GM12878 (cell line): ENCODE measurements at regions not wholly inside any gene's neighbourhood (a gene's known extent, or its start where the extent isn't known, plus 50 kb on each side); places are given as distances from the start of the nearest gene placed in this dataset.

Source experiments
- ATAC-seq: fragments of 200-7000 bp; cut with Tn5 transposase; 3 replicates; pipeline ENCODE4 v1.9.1; 2020; ENCODE audit warnings: mild to moderate bottlenecking, moderate library complexity
- BruUV-seq: library from RNA; stranded (reverse); fragments of 400-500 nt; replicated peaks from 2 replicates; lab custom pipeline; 2021; lab: Mats Ljungman, UMichigan
- CTCF ChIA-PET: fragments of 300-600 bp; sonication (Branson Sonifier 250); formaldehyde crosslinking; extraction: SDS; loops from one replicate; lab custom pipeline; 2021; ENCODE audit warnings: inconsistent platforms; lab: Yijun Ruan, JAX
- POLR2A ChIA-PET: fragments of 350-600 bp; formaldehyde crosslinking; extraction: SDS; loops from one replicate; lab custom pipeline; 2021; ENCODE audit warnings: inconsistent platforms; lab: Charles Lee
- RAD21 ChIA-PET: fragments of 300-600 bp; sonication (Branson Sonifier 250); formaldehyde crosslinking; loops from one replicate; lab custom pipeline; 2023; ENCODE audit warnings: antibody characterized with exemption; ENCODE audit not compliant: unreplicated experiment; lab: Charles Lee
- SMC1A ChIA-PET: fragments of 300-600 bp; sonication (Branson Sonifier 250); formaldehyde crosslinking; loops from one replicate; lab custom pipeline; 2023; ENCODE audit not compliant: unreplicated experiment, uncharacterized antibody; lab: Charles Lee
- DNase-seq: peaks from one replicate; pipeline ENCODE4 v3.0.0-alpha.2; 2011; ENCODE audit warnings: low read depth, low spot score
- FAIRE-seq: peaks from 3 replicates; lab custom pipeline; 2011; peaks lifted over from hg19 to GRCh38; lab: Jason Lieb, UNC
- H2AFZ ChIP-seq: 2 replicates; pipeline ENCODE4 v1.6.0; 2011; ENCODE audit warnings: low read depth, low read length, control low read depth; ENCODE audit not compliant: control insufficient read depth
- H3K27ac ChIP-seq: 2 replicates; pipeline ENCODE4 v1.5.1; 2011; ENCODE audit warnings: control low read depth; ENCODE audit not compliant: control insufficient read depth, insufficient read depth
- H3K27me3 ChIP-seq, 2 experiments: replicated peaks in 1 of 2; 2 replicates each; pipeline versions ENCODE4 v1.6.0 to v1.6.1; 2011; ENCODE audit warnings: low read length in 1 of 2; ENCODE audit not compliant: control insufficient read depth in 2 of 2, insufficient read depth in 2 of 2
- H3K36me3 ChIP-seq, 2 experiments: 2 replicates each; pipeline ENCODE4 v1.5.1; 2011; ENCODE audit warnings: low read length in 1 of 2; ENCODE audit not compliant: control insufficient read depth in 2 of 2, insufficient read depth in 2 of 2
- H3K4me1 ChIP-seq: 2 replicates; pipeline ENCODE4 v1.6.1; 2011; ENCODE audit warnings: mild to moderate bottlenecking, low read length, moderate library complexity, mixed read lengths; ENCODE audit not compliant: control insufficient read depth, insufficient read depth
- H3K4me2 ChIP-seq: 2 replicates; pipeline ENCODE4 v1.6.0; 2011; ENCODE audit warnings: control low read depth; ENCODE audit not compliant: control insufficient read depth, insufficient read depth
- H3K4me3 ChIP-seq: fragments of 200-600 bp; sonication (generic); 2 replicates; pipeline ENCODE4 v1.5.1; 2016
- H3K79me2 ChIP-seq: 2 replicates; pipeline ENCODE4 v1.6.0; 2011; ENCODE audit warnings: low read length; ENCODE audit not compliant: control insufficient read depth, insufficient read depth
- H3K9ac ChIP-seq: 2 replicates; pipeline ENCODE4 v1.8.0; 2011; ENCODE audit warnings: low read length, control low read depth, mixed read lengths; ENCODE audit not compliant: control insufficient read depth, insufficient read depth
- H3K9me3 ChIP-seq: replicated peaks from 3 replicates; pipeline ENCODE4 v1.5.1; 2011; ENCODE audit warnings: mild to moderate bottlenecking, low read length; ENCODE audit not compliant: control insufficient read depth, insufficient read depth
- H4K20me1 ChIP-seq: 2 replicates; pipeline ENCODE4 v1.6.0; 2011; ENCODE audit not compliant: control insufficient read depth, insufficient read depth
- ASH2L ChIP-seq: fragments of 300-600, 200-600 bp; sonication (generic); IDR thresholded peaks from 2 replicates; pipeline ENCODE4 v1.6.1; 2017; ENCODE audit warnings: low read depth, mild to moderate bottlenecking, borderline replicate concordance
- CEBPB ChIP-seq, 2 experiments: fragments of 150-350 bp in 1 of 2; IDR thresholded peaks; 2 replicates each; pipeline ENCODE4 v1.6.1; 2012 to 2014; ENCODE audit warnings: low read depth in 2 of 2, low read length in 2 of 2, borderline replicate concordance in 1 of 2, inconsistent platforms in 1 of 2
- DPF2 ChIP-seq: fragments of 450-650 bp; IDR thresholded peaks from 2 replicates; pipeline ENCODE4 v1.6.1; 2017; ENCODE audit warnings: mild to moderate bottlenecking
- HDAC6 ChIP-seq: fragments of 200-600 bp; sonication (generic); IDR thresholded peaks from one replicate; pipeline ENCODE4 v1.8.0; 2017; ENCODE audit warnings: antibody characterized with exemption; ENCODE audit not compliant: unreplicated experiment
- JUNB ChIP-seq: IDR thresholded peaks from 2 replicates; pipeline ENCODE4 v1.6.1; 2016; ENCODE audit warnings: antibody characterized with exemption, mild to moderate bottlenecking
- MTA3 ChIP-seq: IDR thresholded peaks from 2 replicates; pipeline ENCODE4 v1.6.1; 2012; ENCODE audit warnings: low read length, inconsistent platforms, borderline replicate concordance
- RB1 ChIP-seq: fragments of 450-650 bp; formaldehyde crosslinking; IDR thresholded peaks from 2 replicates; pipeline ENCODE4 v1.6.1; 2017; ENCODE audit warnings: mild to moderate bottlenecking, borderline replicate concordance
- SPI1 ChIP-seq: IDR thresholded peaks from 2 replicates; pipeline ENCODE4 v1.6.1; 2011; ENCODE audit warnings: low read depth, mild to moderate bottlenecking, low read length, moderate library complexity, borderline replicate concordance; ENCODE audit not compliant: insufficient read depth
- SRF ChIP-seq, 2 experiments: IDR thresholded peaks; 2 replicates each; pipeline ENCODE4 v1.6.1; 2011; ENCODE audit warnings: low read depth in 2 of 2, low read length in 2 of 2, mild to moderate bottlenecking in 1 of 2, moderate library complexity in 1 of 2
- TCF3 ChIP-seq: IDR thresholded peaks from 2 replicates; pipeline ENCODE4 v1.6.1; 2012; ENCODE audit warnings: low read depth, mild to moderate bottlenecking, low read length, borderline replicate concordance; ENCODE audit not compliant: insufficient read depth
- WGBS: methylation state at CpG from one replicate; pipeline ENCODE4 v1.1.6; 2016; ENCODE audit warnings: low lambda C conversion rate; ENCODE audit not compliant: insufficient replicate concordance, insufficient coverage; ENCODE audit errors: missing lambda C conversion rate; 5-methylcytosine and 5-hydroxymethylcytosine counted together
- in situ Hi-C: fragments of 300-500 bp; cut with MboI; formaldehyde crosslinking; loops from 9 replicates; pipeline ENCODE4 v1.14.3; 2018; ENCODE audit warnings: mixed read lengths
- intact Hi-C: fragments of 100-400 bp; cut with micrococcal nuclease; formaldehyde crosslinking; loops from one replicate; pipeline ENCODE4 v1.14.2; 2022; ENCODE audit not compliant: unreplicated experiment
- TF ChIP-seq, protein P1 (sequence below): fragments of 150-350 bp; IDR thresholded peaks from 2 replicates; pipeline ENCODE4 v1.6.1; 2016; ENCODE audit warnings: low read depth, low read length
- TF ChIP-seq, protein P2 (sequence below): fragments of 450-650 bp; IDR thresholded peaks from 2 replicates; pipeline ENCODE4 v1.6.1; 2016; ENCODE audit warnings: mild to moderate bottlenecking, moderate library complexity, borderline replicate concordance

DNA sequence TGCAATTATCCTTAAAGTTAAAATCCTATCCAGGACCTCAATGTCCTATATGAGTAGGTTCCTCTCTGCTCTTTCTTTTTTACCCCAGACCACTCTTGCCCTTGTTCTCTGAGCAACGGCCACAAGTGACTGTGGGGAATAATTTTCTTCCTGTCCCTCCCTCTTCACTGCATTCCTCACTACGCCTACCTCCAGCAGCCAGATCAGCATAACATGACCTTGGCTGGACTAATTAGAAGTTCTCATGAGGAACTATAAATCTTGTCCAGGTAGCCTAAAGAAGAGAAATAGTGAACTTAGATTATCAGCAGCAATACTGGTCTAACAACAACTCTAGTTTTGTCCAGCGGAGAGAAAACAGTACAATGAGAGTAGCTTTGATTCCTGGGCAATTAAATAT, 643.8 kb upstream of the KLHL29 start:
- SMC1A ChIA-PET = no interaction called here
- Histone ChIP-seq H3K4me3 (no peak overlapping the region), H3K9ac (no peak overlapping the region), H2AFZ (no peak overlapping the region), H3K36me3 (no peaks in the 10 kb centered on the region), H3K27me3 (no peaks in the 10 kb centered on the region), H3K79me2 (no peaks in the 10 kb centered on the region), H3K4me2 (no peak overlapping the region), H3K4me1 (no peaks in the 10 kb centered on the region), H3K27ac (no peak overlapping the region), H3K9me3 (no peaks in the 10 kb centered on the region), H4K20me1 (no peaks in the 10 kb centered on the region)
- TF ChIP-seq, protein P1, sequence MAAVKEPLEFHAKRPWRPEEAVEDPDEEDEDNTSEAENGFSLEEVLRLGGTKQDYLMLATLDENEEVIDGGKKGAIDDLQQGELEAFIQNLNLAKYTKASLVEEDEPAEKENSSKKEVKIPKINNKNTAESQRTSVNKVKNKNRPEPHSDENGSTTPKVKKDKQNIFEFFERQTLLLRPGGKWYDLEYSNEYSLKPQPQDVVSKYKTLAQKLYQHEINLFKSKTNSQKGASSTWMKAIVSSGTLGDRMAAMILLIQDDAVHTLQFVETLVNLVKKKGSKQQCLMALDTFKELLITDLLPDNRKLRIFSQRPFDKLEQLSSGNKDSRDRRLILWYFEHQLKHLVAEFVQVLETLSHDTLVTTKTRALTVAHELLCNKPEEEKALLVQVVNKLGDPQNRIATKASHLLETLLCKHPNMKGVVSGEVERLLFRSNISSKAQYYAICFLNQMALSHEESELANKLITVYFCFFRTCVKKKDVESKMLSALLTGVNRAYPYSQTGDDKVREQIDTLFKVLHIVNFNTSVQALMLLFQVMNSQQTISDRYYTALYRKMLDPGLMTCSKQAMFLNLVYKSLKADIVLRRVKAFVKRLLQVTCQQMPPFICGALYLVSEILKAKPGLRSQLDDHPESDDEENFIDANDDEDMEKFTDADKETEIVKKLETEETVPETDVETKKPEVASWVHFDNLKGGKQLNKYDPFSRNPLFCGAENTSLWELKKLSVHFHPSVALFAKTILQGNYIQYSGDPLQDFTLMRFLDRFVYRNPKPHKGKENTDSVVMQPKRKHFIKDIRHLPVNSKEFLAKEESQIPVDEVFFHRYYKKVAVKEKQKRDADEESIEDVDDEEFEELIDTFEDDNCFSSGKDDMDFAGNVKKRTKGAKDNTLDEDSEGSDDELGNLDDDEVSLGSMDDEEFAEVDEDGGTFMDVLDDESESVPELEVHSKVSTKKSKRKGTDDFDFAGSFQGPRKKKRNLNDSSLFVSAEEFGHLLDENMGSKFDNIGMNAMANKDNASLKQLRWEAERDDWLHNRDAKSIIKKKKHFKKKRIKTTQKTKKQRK = no peak
- TF ChIP-seq RB1 (no peak), MTA3 (no peak), ASH2L (no peak), HDAC6 (no peak), SPI1 (no peak), JUNB (no peak), DPF2 (no peak), CEBPB (IDR thresholded peaks at IDR 0.05; ENCODE audit: borderline replicate concordance in 1 of 2, low read depth in 2 of 2, low read length in 2 of 2) (no peak), SRF (IDR thresholded peaks at IDR 0.05; ENCODE audit: low read depth in 2 of 2, low read length in 2 of 2) (no peak), TCF3 (no peak)
- TF ChIP-seq, protein P2, sequence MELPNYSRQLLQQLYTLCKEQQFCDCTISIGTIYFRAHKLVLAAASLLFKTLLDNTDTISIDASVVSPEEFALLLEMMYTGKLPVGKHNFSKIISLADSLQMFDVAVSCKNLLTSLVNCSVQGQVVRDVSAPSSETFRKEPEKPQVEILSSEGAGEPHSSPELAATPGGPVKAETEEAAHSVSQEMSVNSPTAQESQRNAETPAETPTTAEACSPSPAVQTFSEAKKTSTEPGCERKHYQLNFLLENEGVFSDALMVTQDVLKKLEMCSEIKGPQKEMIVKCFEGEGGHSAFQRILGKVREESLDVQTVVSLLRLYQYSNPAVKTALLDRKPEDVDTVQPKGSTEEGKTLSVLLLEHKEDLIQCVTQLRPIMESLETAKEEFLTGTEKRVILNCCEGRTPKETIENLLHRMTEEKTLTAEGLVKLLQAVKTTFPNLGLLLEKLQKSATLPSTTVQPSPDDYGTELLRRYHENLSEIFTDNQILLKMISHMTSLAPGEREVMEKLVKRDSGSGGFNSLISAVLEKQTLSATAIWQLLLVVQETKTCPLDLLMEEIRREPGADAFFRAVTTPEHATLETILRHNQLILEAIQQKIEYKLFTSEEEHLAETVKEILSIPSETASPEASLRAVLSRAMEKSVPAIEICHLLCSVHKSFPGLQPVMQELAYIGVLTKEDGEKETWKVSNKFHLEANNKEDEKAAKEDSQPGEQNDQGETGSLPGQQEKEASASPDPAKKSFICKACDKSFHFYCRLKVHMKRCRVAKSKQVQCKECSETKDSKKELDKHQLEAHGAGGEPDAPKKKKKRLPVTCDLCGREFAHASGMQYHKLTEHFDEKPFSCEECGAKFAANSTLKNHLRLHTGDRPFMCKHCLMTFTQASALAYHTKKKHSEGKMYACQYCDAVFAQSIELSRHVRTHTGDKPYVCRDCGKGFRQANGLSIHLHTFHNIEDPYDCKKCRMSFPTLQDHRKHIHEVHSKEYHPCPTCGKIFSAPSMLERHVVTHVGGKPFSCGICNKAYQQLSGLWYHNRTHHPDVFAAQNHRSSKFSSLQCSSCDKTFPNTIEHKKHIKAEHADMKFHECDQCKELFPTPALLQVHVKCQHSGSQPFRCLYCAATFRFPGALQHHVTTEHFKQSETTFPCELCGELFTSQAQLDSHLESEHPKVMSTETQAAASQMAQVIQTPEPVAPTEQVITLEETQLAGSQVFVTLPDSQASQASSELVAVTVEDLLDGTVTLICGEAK = no peak
- BruUV-seq = no TSS peak
- 3% methylated on average over 3 of the region's 3 CpGs for WGBS
- FAIRE-seq (no peak), ATAC-seq (no peak), DNase-seq (no peak)
- CTCF ChIA-PET = no interaction called here
- POLR2A ChIA-PET = no interaction called here
- intact Hi-C loops = no loop called here
- in situ Hi-C loops = no loop called here
- RAD21 ChIA-PET = no interaction called here
